B cell (primary cell): ENCODE measurements at regions not wholly inside any gene's neighbourhood (a gene's known extent, or its start where the extent isn't known, plus 50 kb on each side); places are given as distances from the start of the nearest gene placed in this dataset.

Source experiments
- ATAC-seq: fragments of 200-7000 bp; cut with Tn5 transposase; one replicate; pipeline ENCODE4 v1.10.0; 2021; ENCODE audit warnings: low read depth, mild to moderate bottlenecking, moderate number of reproducible peaks, moderate library complexity
- CTCF ChIA-PET: fragments of 350-600 bp; sonication (Branson Sonifier 250); formaldehyde crosslinking; loops from one replicate; lab custom pipeline; 2021; ENCODE audit warnings: antibody characterized with exemption, inconsistent platforms; lab: Charles Lee
- POLR2A ChIA-PET: fragments of 350-600 bp; sonication (Branson Sonifier 250); formaldehyde crosslinking; loops from one replicate; lab custom pipeline; 2021; ENCODE audit warnings: antibody characterized with exemption; lab: Charles Lee
- DNase-seq: peaks from one replicate; pipeline ENCODE4 v3.0.0; 2013
- H2AFZ ChIP-seq: 2 replicates; pipeline ENCODE4 v1.6.1; 2012; ENCODE audit warnings: mild to moderate bottlenecking, low read depth, low read length; ENCODE audit not compliant: insufficient read depth, poor library complexity, severe bottlenecking
- H3K27ac ChIP-seq, 2 donors: 1 replicate in 1 of 2; 2 replicates in 1 of 2; pipeline ENCODE4 v1.5.1; 2012 to 2013; ENCODE audit warnings: low read length in 2 of 2, mild to moderate bottlenecking in 2 of 2, moderate library complexity in 1 of 2
- H3K27me3 ChIP-seq, 4 experiments: fragments of 200-600 bp in 1 of 4; sonication (generic) in 1 of 4; replicated peaks in 1 of 4; 1 replicate in 2 of 4; 2 replicates in 2 of 4; pipeline versions ENCODE4 v1.6.1 to v1.7.0; 2013 to 2016; ENCODE audit warnings: low read length in 3 of 4, mild to moderate bottlenecking in 2 of 4, mixed read lengths in 1 of 4, moderate library complexity in 1 of 4; ENCODE audit not compliant: insufficient read depth in 4 of 4, control insufficient read depth in 3 of 4; ENCODE audit errors: control extremely low read depth in 1 of 4
- H3K36me3 ChIP-seq, 2 experiments: replicated peaks in 1 of 2; 1 replicate in 1 of 2; 2 replicates in 1 of 2; pipeline versions ENCODE4 v1.6.1 to v1.7.1; 2013; ENCODE audit warnings: low read length in 1 of 2; ENCODE audit not compliant: insufficient read depth in 2 of 2, control insufficient read depth in 1 of 2; ENCODE audit errors: control extremely low read depth in 1 of 2, extremely low read depth in 1 of 2
- H3K4me1 ChIP-seq, 2 donors: fragments of 200-600 bp in 1 of 2; sonication (generic) in 1 of 2; 1 replicate in 1 of 2; 2 replicates in 1 of 2; pipeline versions ENCODE4 v1.5.1 to v1.6.1; 2013 to 2017; ENCODE audit warnings: low read length in 2 of 2; ENCODE audit not compliant: control insufficient read depth in 2 of 2, insufficient read depth in 2 of 2
- H3K4me2 ChIP-seq: replicated peaks from 2 replicates; pipeline ENCODE3; 2012; ENCODE audit warnings: mild to moderate bottlenecking, low read depth, low read length; ENCODE audit not compliant: poor library complexity, severe bottlenecking
- H3K4me3 ChIP-seq, 5 experiments: fragments of 200-600 bp in 1 of 5; sonication (generic) in 1 of 5; 1 replicate in 3 of 5; 2 replicates in 2 of 5; pipeline versions ENCODE4 v1.5.1 to v1.7.0; 2011 to 2016; ENCODE audit warnings: low read length in 4 of 5, mild to moderate bottlenecking in 4 of 5, low read depth in 2 of 5, control low read depth in 1 of 5, moderate library complexity in 1 of 5; ENCODE audit not compliant: insufficient read depth in 1 of 5; ENCODE audit errors: control extremely low read depth in 1 of 5, extremely low read depth in 1 of 5
- H3K79me2 ChIP-seq: fragments of 200-600 bp; sonication (generic); one replicate; pipeline ENCODE4 v1.6.0; 2016; ENCODE audit warnings: low read length; ENCODE audit not compliant: control insufficient read depth, insufficient read depth
- H3K9ac ChIP-seq: fragments of 200-600 bp; sonication (generic); 2 replicates; pipeline ENCODE4 v1.6.1; 2017; ENCODE audit warnings: mild to moderate bottlenecking, low read length, moderate library complexity
- H3K9me3 ChIP-seq, 3 donors: one replicate each; pipeline versions ENCODE4 v1.6.1 to v1.7.1; 2013; ENCODE audit warnings: low read length in 2 of 3; ENCODE audit not compliant: control insufficient read depth in 2 of 3, insufficient read depth in 1 of 3; ENCODE audit errors: control extremely low read depth in 1 of 3
- H4K20me1 ChIP-seq: 2 replicates; pipeline ENCODE4 v1.6.0; 2012; ENCODE audit warnings: mild to moderate bottlenecking, low read length; ENCODE audit not compliant: insufficient read depth, control insufficient read depth, poor library complexity, severe bottlenecking
- H3K27ac Mint-ChIP-seq: one replicate; pipeline ENCODE4 v1.8.0; 2021; ENCODE audit warnings: mixed read lengths
- H3K27me3 Mint-ChIP-seq: one replicate; pipeline ENCODE4 v1.8.0; 2021; ENCODE audit warnings: mixed read lengths
- H3K4me1 Mint-ChIP-seq: one replicate; pipeline ENCODE4 v1.8.0; 2021; ENCODE audit warnings: mixed read lengths
- H3K4me3 Mint-ChIP-seq: one replicate; pipeline ENCODE4 v1.8.0; 2021; ENCODE audit warnings: mixed read lengths
- H3K9me3 Mint-ChIP-seq: one replicate; pipeline ENCODE4 v1.8.0; 2022; ENCODE audit warnings: mixed read lengths; ENCODE audit not compliant: insufficient read depth
- EZH2 ChIP-seq: IDR thresholded peaks from 2 replicates; pipeline ENCODE4 v1.6.1; 2012; ENCODE audit warnings: borderline replicate concordance, low read depth, mild to moderate bottlenecking, moderate library complexity, low read length; ENCODE audit not compliant: insufficient read depth, poor library complexity, severe bottlenecking
- WGBS: methylation state at CpG from one replicate; pipeline ENCODE4 v1.1.5; 2013; ENCODE audit warnings: missing lambda C conversion rate; ENCODE audit not compliant: insufficient coverage; 5-methylcytosine and 5-hydroxymethylcytosine counted together
- intact Hi-C: fragments of 100-400 bp; cut with micrococcal nuclease; formaldehyde crosslinking; loops from one replicate; pipeline ENCODE4 v1.10.0; 2022
- TF ChIP-seq, protein P1 (sequence below): fragments of 200-600 bp; IDR thresholded peaks from one replicate; pipeline ENCODE4 v1.8.0; 2022; ENCODE audit warnings: antibody characterized with exemption, mild to moderate bottlenecking

DNA sequence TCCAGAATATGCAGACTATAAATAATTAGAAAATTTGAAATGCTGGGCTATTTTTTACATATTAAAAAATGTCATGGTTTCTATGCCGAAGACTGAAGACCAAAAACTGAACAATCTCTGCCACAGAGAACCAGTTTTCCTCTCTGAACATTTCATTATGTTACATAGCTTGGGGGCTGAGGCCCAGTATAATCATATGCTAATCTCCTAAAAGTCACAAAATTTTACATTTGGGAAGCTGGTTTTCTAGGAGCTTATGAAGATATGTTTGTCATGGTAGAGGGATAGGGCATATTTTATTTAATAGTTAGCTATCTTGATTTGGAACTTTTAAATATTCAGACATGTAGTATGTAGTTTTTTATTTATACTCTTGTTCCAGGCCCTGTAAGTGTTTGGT lies 167.8 kb downstream of the GPAT3 start:
- H3K27ac Mint-ChIP-seq = no peak overlapping the region
- Histone ChIP-seq H3K36me3 (no peaks in the 10 kb centered on the region), H3K79me2 (no peaks in the 10 kb centered on the region), H3K9me3 (peaks cover 5 to 13% (median 11%) of the 10 kb centered on the region in 3 donors), H2AFZ (no peak overlapping the region), H3K4me2 (no peak overlapping the region), H4K20me1 (no peaks in the 10 kb centered on the region), H3K27ac (no peak overlapping the region), H3K4me1 (no peaks in the 10 kb centered on the region), H3K4me3 (no peak overlapping the region), H3K27me3 (no peaks in the 10 kb centered on the region), H3K9ac (no peak overlapping the region)
- WGBS = no CpG with 5 or more reads among the region's 1 CpG
- DNase-seq (no peak), ATAC-seq (no peak)
- H3K9me3 Mint-ChIP-seq = peaks cover 5% of the 10 kb centered on the region
- ChIA-PET CTCF (no interaction called here), POLR2A (no interaction called here)
- H3K4me3 Mint-ChIP-seq = no peak overlapping the region
- H3K27me3 Mint-ChIP-seq = peaks cover 6% of the 10 kb centered on the region
- no peak for TF ChIP-seq EZH2
- TF ChIP-seq, protein P1, sequence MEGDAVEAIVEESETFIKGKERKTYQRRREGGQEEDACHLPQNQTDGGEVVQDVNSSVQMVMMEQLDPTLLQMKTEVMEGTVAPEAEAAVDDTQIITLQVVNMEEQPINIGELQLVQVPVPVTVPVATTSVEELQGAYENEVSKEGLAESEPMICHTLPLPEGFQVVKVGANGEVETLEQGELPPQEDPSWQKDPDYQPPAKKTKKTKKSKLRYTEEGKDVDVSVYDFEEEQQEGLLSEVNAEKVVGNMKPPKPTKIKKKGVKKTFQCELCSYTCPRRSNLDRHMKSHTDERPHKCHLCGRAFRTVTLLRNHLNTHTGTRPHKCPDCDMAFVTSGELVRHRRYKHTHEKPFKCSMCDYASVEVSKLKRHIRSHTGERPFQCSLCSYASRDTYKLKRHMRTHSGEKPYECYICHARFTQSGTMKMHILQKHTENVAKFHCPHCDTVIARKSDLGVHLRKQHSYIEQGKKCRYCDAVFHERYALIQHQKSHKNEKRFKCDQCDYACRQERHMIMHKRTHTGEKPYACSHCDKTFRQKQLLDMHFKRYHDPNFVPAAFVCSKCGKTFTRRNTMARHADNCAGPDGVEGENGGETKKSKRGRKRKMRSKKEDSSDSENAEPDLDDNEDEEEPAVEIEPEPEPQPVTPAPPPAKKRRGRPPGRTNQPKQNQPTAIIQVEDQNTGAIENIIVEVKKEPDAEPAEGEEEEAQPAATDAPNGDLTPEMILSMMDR = no peak
- intact Hi-C loops = no loop called here
- H3K4me1 Mint-ChIP-seq = no peaks in the 10 kb centered on the region

DNA sequence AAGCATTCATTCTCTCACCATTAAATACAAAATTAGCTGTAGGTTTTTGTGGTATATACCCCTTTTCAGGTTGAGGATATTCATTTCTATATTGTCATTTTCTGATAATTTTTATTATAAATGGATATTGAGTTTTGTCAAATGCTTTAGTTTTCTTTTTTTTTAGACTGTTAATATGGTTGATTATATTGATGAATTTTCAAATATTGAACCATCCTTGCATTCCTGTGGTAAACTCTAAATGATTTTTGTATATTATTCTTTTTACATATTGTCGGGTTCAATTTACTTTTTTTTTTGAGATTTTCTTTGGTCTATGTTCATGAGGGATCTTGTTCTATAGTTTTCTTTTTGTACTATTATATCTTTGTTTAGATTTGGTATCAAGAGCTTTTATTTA lies 165.1 kb downstream of the GPAT3 start:
- Mint-ChIP-seq H3K4me1 (no peaks in the 10 kb centered on the region), H3K9me3 (peaks cover 5% of the 10 kb centered on the region), H3K27ac (no peak overlapping the region), H3K27me3 (peaks cover 6% of the 10 kb centered on the region), H3K4me3 (no peak overlapping the region)
- ChIA-PET POLR2A (no interaction called here), CTCF (no interaction called here)
- ATAC-seq (no peak), DNase-seq (no peak)
- no peak overlapping the region for H3K4me3 ChIP-seq
- no peaks in the 10 kb centered on the region for H3K36me3 ChIP-seq
- no peak overlapping the region for H3K9ac ChIP-seq
- peaks cover 5 to 13% (median 11%) of the 10 kb centered on the region in 3 donors for H3K9me3 ChIP-seq
- H2AFZ ChIP-seq = no peak overlapping the region
- WGBS = no CpG with 5 or more reads among the region's 1 CpG
- H4K20me1 ChIP-seq = no peaks in the 10 kb centered on the region
- H3K4me1 ChIP-seq = no peaks in the 10 kb centered on the region
- H3K4me2 ChIP-seq = no peak overlapping the region
- no peak overlapping the region for H3K27ac ChIP-seq
- H3K79me2 ChIP-seq = no peaks in the 10 kb centered on the region
- intact Hi-C loops = no loop called here
- no peaks in the 10 kb centered on the region for H3K27me3 ChIP-seq
- TF ChIP-seq EZH2 = no peak
- TF ChIP-seq, protein P1 = no peak
